ENCODE measurements at regions not wholly inside any gene's neighbourhood (a gene's known extent, or its start where the extent isn't known, plus 50 kb on each side); places are given as distances from the start of the nearest gene placed in this dataset.

GRCh38 chr11:112596324-112596723 is 335.7 kb upstream of the PLET1 start:
- TF ChIP-seq USF2 (IDR thresholded peaks at IDR 0.05; ENCODE audit: low read depth, low read length) (no peak), POLR2A (IDR thresholded peaks at IDR 0.05; ENCODE audit: low read depth, low read length) (no peak), CTCF (conservative IDR thresholded peaks at IDR 0.05; ENCODE audit: low read depth, low read length) (no peak), BHLHE40 (IDR thresholded peaks at IDR 0.05; ENCODE audit: low read depth, low read length) (no peak), NFE2L2 (IDR thresholded peaks at IDR 0.05; ENCODE audit: low read depth, low read length) (no peak), RAD21 (IDR thresholded peaks at IDR 0.05; ENCODE audit: low read length) (no peak), SMC3 (IDR thresholded peaks at IDR 0.05; ENCODE audit: low read depth, low read length) (no peak), MAZ (IDR thresholded peaks at IDR 0.05; ENCODE audit: borderline replicate concordance, low read depth, low read length) (no peak), CHD1 (IDR thresholded peaks at IDR 0.05; ENCODE audit: low read depth, low read length) (no peak), CEBPB (IDR thresholded peaks at IDR 0.05; ENCODE audit: low read depth, low read length) (no peak), FOS (IDR thresholded peaks at IDR 0.05; ENCODE audit: low read depth, low read length) (no peak), RFX5 (IDR thresholded peaks at IDR 0.05; ENCODE audit: low read depth, low read length) (no peak), RCOR1 (IDR thresholded peaks at IDR 0.05; ENCODE audit: insufficient replicate concordance, low read length) (no peak)
